Ovary (tissue), 7 donors: ENCODE measurements at regions not wholly inside any gene's neighbourhood (a gene's known extent, or its start where the extent isn't known, plus 50 kb on each side); places are given as distances from the start of the nearest gene placed in this dataset.

Source experiments
- DNase-seq, 5 donors: peaks; one replicate each; pipeline ENCODE4 v3.0.0-alpha.2; 2019 to 2020
- H3K27ac ChIP-seq, 2 donors: fragments of 200-600 bp; one replicate each; pipeline versions ENCODE4 v1.5.1 to v1.8.0; 2019 to 2022
- H3K27me3 ChIP-seq: fragments of 200-600 bp; one replicate; pipeline ENCODE4 v1.8.0; 2022
- H3K36me3 ChIP-seq: fragments of 200-600 bp; sonication (generic); one replicate; pipeline ENCODE4 v1.5.1; 2019
- H3K4me1 ChIP-seq: one replicate; pipeline ENCODE4 v1.8.1; 2013; ENCODE audit warnings: mild to moderate bottlenecking, moderate library complexity; ENCODE audit not compliant: insufficient read depth
- H3K4me3 ChIP-seq: fragments of 200-600 bp; sonication (generic); one replicate; pipeline ENCODE4 v1.5.1; 2017
- H3K9me3 ChIP-seq, 2 donors: fragments of 200-600 bp in 1 of 2; sonication (generic) in 1 of 2; one replicate each; pipeline versions ENCODE4 v1.5.1 to v1.8.1; 2013 to 2019; ENCODE audit warnings: mild to moderate bottlenecking in 1 of 2, moderate library complexity in 1 of 2
- EP300 ChIP-seq: sonication (generic); formaldehyde crosslinking; IDR thresholded peaks from one replicate; pipeline ENCODE4 v1.6.1; 2017; ENCODE audit warnings: antibody characterized with exemption
- POLR2A ChIP-seq: fragments of 450-650 bp; IDR thresholded peaks from one replicate; pipeline ENCODE4 v1.6.1; 2017; ENCODE audit warnings: antibody characterized with exemption, mild to moderate bottlenecking, moderate library complexity
- WGBS, 3 donors: extraction: QIAGEN DNeasy Blood & Tissue Kit in 1 of 3; methylation state at CpG; one replicate each; pipeline versions ENCODE4 v1.1.5 to v1.1.7; 2013 to 2017; 5-methylcytosine and 5-hydroxymethylcytosine counted together
- intact Hi-C, 4 donors: fragments of 100-400 bp; cut with DNase I; formaldehyde crosslinking; loops; one replicate each; pipeline versions ENCODE4 v1.11.0 to v1.15.1; 2022 to 2023
- TF ChIP-seq, protein P1 (sequence below), 3 donors: fragments of 450-650 bp in 2 of 3; fragments of 200-600 bp in 1 of 3; IDR thresholded peaks; one replicate each; pipeline versions ENCODE4 v1.5.1 to v1.8.0; 2016 to 2022; ENCODE audit warnings: antibody characterized with exemption in 3 of 3, mild to moderate bottlenecking in 1 of 3
- donor health status: DM: no; HTN: no; CAD: no; lungs with moderate emphysema.
- donor health status: DM: no; HTN: no; CAD: no.
- donor health status: Bipolar disorder and iron deficiency.
- donor health status: DM: no; HTN: no; CAD: no.
- donor health status: DM: yes; HTN: yes; CAD: no.

DNA sequence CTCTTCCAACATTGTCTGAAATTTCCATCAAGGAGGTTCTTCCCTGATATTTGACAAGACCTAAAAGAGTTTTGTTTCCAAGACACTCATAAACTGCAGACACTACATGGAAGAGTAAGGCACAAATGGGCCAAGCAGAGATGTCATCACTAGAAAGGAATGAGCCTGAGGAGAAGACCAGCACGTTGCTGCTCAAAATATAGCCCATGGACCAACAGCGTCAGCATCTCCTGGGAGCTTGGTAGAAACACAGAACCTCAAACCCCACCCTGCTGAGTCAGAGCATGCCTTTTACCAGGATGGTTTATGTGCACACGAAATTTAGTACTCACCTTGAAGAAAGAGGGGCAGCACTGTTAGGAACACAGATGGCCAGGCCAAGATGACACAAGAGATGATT is 128.7 kb upstream of the MID1 start:
- no peaks in the 10 kb centered on the region for H3K4me1 ChIP-seq
- H3K4me3 ChIP-seq, result no peak overlapping the region
- H3K27ac ChIP-seq, result no peak overlapping the region
- WGBS, 3 donors, result 51 to 59% (median 58%) methylated on average over 3 of the region's 3 CpGs
- intact Hi-C loops, result no loop called here
- no peaks in the 10 kb centered on the region for H3K9me3 ChIP-seq
- no peaks in the 10 kb centered on the region for H3K36me3 ChIP-seq
- TF ChIP-seq, protein P1, sequence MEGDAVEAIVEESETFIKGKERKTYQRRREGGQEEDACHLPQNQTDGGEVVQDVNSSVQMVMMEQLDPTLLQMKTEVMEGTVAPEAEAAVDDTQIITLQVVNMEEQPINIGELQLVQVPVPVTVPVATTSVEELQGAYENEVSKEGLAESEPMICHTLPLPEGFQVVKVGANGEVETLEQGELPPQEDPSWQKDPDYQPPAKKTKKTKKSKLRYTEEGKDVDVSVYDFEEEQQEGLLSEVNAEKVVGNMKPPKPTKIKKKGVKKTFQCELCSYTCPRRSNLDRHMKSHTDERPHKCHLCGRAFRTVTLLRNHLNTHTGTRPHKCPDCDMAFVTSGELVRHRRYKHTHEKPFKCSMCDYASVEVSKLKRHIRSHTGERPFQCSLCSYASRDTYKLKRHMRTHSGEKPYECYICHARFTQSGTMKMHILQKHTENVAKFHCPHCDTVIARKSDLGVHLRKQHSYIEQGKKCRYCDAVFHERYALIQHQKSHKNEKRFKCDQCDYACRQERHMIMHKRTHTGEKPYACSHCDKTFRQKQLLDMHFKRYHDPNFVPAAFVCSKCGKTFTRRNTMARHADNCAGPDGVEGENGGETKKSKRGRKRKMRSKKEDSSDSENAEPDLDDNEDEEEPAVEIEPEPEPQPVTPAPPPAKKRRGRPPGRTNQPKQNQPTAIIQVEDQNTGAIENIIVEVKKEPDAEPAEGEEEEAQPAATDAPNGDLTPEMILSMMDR (IDR thresholded peaks at IDR 0.05), result no peak
- TF ChIP-seq EP300 (no peak), POLR2A (no peak)
- DNase-seq, result no peak
- H3K27me3 ChIP-seq, result no peaks in the 10 kb centered on the region

DNA sequence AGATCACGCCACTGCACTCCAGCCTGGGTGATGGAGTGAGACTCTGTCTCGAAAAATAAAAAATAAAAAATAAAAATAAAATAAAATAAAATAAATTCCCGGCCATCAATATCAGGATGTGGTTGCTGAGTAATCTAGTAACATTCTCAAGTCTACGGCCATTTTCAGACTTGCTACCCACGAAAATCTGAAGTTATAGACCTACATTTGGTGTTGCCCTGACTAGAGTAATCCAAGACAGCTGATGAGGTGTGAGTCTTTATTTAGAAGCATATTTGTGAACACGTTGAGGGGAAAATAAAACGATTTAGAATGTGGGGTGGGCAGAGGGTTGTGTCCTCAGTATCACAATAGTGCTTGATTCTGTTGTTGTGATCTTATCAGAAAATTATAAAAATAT is 130.2 kb upstream of the MID1 start:
- Histone ChIP-seq H3K36me3 (no peaks in the 10 kb centered on the region), H3K4me1 (no peaks in the 10 kb centered on the region), H3K27ac (no peak overlapping the region), H3K27me3 (no peaks in the 10 kb centered on the region), H3K4me3 (no peak overlapping the region), H3K9me3 (no peaks in the 10 kb centered on the region)
- intact Hi-C loops, result no loop called here
- DNase-seq, result no peak
- TF ChIP-seq, protein P1 (IDR thresholded peaks at IDR 0.05), result no peak
- no peak for TF ChIP-seq EP300
- TF ChIP-seq POLR2A, result no peak
- WGBS, 3 donors, result 71 to 83% (median 73%) methylated on average over 7 of the region's 7 CpGs

DNA sequence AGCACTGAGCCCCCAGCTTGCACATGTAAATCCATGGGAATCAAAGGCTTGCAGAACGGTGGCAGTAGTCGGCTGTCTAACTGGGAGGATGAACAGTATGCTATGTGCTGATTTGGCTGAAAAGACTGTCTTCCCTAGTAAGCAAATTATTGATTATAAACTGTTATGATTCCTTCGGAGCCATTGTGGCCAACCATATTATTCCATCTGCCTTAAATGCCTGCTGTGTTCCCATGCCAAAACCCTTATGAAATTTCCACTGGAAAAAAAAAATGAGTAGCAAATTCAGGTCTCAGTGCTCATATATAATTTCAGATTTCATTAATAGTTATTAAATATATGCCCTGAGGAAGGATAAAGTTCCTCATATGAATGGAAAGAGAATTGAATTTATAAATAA is 132.7 kb upstream of the MID1 start:
- H3K9me3 ChIP-seq, result no peaks in the 10 kb centered on the region
- no peaks in the 10 kb centered on the region for H3K27me3 ChIP-seq
- intact Hi-C loops, result no loop called here
- no peaks in the 10 kb centered on the region for H3K36me3 ChIP-seq
- 45 to 51% (median 45%) methylated on average over 3 of the region's 3 CpGs for WGBS, 3 donors
- no peak overlapping the region for H3K4me3 ChIP-seq
- no peak overlapping the region for H3K27ac ChIP-seq
- DNase-seq, result no peak
- no peaks in the 10 kb centered on the region for H3K4me1 ChIP-seq
- TF ChIP-seq POLR2A (no peak), EP300 (no peak)
- TF ChIP-seq, protein P1 (IDR thresholded peaks at IDR 0.05), result no peak

DNA sequence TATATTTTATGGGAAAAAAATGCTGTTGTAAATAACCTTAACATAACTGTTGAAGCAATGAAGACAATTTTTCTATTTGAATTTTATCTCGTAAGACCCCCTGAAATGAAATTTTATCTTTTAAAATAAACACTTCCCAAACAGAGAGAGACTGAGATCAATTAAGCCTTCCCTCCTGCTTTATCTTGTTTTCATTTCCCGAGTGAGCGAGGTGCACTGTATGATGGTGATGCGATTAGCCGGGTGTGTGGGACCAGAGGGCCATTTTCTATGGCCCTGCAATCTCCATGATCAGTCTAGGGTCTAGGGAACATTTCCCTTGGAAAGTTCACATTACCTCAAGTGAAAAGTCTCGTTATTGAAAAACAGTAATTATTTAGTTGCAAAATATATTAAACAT is 134.1 kb upstream of the MID1 start:
- intact Hi-C loops, result no loop called here
- no peaks in the 10 kb centered on the region for H3K36me3 ChIP-seq
- H3K27me3 ChIP-seq, result no peaks in the 10 kb centered on the region
- no peak overlapping the region for H3K27ac ChIP-seq
- 73 to 81% (median 78%) methylated on average over 6 of the region's 6 CpGs for WGBS, 3 donors
- H3K9me3 ChIP-seq, result no peaks in the 10 kb centered on the region
- DNase-seq, result no peak
- H3K4me3 ChIP-seq, result no peak overlapping the region
- peaks cover 2% of the 10 kb centered on the region for H3K4me1 ChIP-seq
- TF ChIP-seq EP300 (no peak), POLR2A (no peak)
- TF ChIP-seq, protein P1 (IDR thresholded peaks at IDR 0.05), result no peak
